ENCODE measurements at regions not wholly inside any gene's neighbourhood (a gene's known extent, or its start where the extent isn't known, plus 50 kb on each side); places are given as distances from the start of the nearest gene placed in this dataset.

- no peak for ATAC-seq (replicated peaks in 1 of 2)
Observed at GRCh38 chr4:18529482-18529881, 507.9 kb upstream of the LCORL start.

DNA sequence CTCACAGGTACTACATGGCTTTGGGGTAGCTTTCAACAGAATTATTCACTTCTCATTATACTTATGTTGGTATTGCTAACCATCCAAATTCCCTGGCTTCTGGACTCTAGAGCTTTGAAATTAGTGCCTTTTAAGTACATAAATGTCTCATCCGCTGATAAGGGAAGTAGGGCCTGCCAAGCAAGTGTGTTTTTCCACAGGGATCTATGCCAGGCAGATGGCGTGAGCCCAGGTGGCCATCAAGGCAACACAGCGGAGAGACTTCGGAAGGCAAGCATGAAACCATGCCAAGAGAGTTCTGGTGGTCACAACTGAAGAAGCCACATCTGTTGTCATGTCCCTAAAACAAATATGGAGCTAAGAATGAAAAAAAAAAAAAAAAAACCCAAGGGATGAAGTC, 503.1 kb upstream of the LCORL start:
- H3K4me1 Mint-ChIP-seq (ENCODE audit: low read depth) = no peaks in the 10 kb centered on the region
- DNase-seq (no peak), ATAC-seq (replicated peaks in 1 of 2) (no peak)
- no peaks in the 10 kb centered on the region for H3K27me3 Mint-ChIP-seq (ENCODE audit: low read depth)
- H3K36me3 Mint-ChIP-seq (ENCODE audit: insufficient read depth in 2 of 2) = no peaks in the 10 kb centered on the region
- no peaks in the 10 kb centered on the region for H3K9me3 Mint-ChIP-seq
- H3K27ac Mint-ChIP-seq = no peak overlapping the region
- no peak overlapping the region for H3K4me3 Mint-ChIP-seq

More at GRCh38 chr4:18529482-18529881, 507.9 kb upstream of the LCORL start:
- H3K9me3 Mint-ChIP-seq = no peaks in the 10 kb centered on the region
- no peaks in the 10 kb centered on the region for H3K4me1 Mint-ChIP-seq (ENCODE audit: low read depth)
- no peaks in the 10 kb centered on the region for H3K27me3 Mint-ChIP-seq (ENCODE audit: low read depth)
- no peak overlapping the region for H3K4me3 Mint-ChIP-seq
- H3K27ac Mint-ChIP-seq = no peak overlapping the region
- DNase-seq = no peak
- H3K36me3 Mint-ChIP-seq (ENCODE audit: insufficient read depth in 2 of 2) = no peaks in the 10 kb centered on the region

- ATAC-seq (replicated peaks in 1 of 2) (no peak), DNase-seq (no peak)
- no peaks in the 10 kb centered on the region for H3K4me1 Mint-ChIP-seq (ENCODE audit: low read depth)
- peaks cover 0 to 1% of the 10 kb centered on the region in 2 donors for H3K9me3 Mint-ChIP-seq
- H3K4me3 Mint-ChIP-seq = no peak overlapping the region
- no peak overlapping the region for H3K27ac Mint-ChIP-seq
- H3K27me3 Mint-ChIP-seq (ENCODE audit: low read depth) = peaks cover 5% of the 10 kb centered on the region
- no peaks in the 10 kb centered on the region for H3K36me3 Mint-ChIP-seq (ENCODE audit: insufficient read depth in 2 of 2)
Observed at GRCh38 chr4:18518098-18518497, 496.5 kb upstream of the LCORL start.

DNA sequence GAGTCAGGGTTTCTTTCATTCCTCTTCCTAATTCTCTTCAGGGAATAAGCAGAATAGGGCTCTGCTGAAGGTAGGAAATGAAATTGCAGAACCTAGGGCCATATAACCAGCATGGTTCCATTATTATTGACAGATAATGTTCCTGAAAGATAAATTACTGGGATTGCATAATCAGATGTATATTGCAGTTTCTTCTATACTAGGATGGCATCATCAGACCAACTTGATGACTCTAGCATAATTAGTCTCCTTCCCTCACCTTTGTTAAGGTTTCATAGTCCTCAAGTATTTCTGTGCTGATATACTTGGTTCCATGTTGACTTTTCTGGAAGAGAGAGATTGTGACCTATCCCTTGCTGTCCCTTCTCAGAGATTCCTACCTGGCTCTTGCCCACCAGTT, 492.3 kb upstream of the LCORL start:
- Mint-ChIP-seq H3K36me3 (ENCODE audit: insufficient read depth in 2 of 2) (no peaks in the 10 kb centered on the region), H3K27ac (no peak overlapping the region), H3K9me3 (peaks cover 3% of the 10 kb centered on the region in 2 donors), H3K4me1 (ENCODE audit: low read depth) (no peaks in the 10 kb centered on the region), H3K4me3 (no peak overlapping the region), H3K27me3 (ENCODE audit: low read depth) (peaks cover 5% of the 10 kb centered on the region)
- DNase-seq = no peak
- ATAC-seq (replicated peaks in 1 of 2) = no peak

DNA sequence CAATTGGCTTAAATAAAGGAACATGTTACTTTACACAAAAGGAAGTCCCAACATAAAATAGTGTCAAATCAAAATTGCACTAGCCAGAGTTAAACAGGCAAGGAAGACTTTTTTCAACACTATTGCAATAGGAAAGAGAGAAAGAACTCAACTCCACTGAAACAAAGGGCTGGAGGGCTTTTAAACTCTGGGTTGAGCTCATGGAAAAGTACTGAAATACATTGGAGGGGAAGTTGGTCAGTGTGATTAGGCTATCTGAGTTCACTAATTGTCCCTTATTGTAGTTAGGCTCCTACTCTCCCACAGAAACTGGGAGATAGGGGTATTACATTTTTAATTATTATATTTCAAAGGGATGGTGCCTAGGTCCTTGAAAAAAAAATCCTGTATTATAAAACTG, 491.2 kb upstream of the LCORL start:
- Mint-ChIP-seq H3K9me3 (peaks cover 2 to 3% of the 10 kb centered on the region in 2 donors), H3K27ac (no peak overlapping the region), H3K4me3 (no peak overlapping the region), H3K36me3 (ENCODE audit: insufficient read depth in 2 of 2) (no peaks in the 10 kb centered on the region), H3K27me3 (ENCODE audit: low read depth) (no peaks in the 10 kb centered on the region), H3K4me1 (ENCODE audit: low read depth) (no peaks in the 10 kb centered on the region)
- no peak for ATAC-seq (replicated peaks in 1 of 2)
- DNase-seq = no peak

DNA sequence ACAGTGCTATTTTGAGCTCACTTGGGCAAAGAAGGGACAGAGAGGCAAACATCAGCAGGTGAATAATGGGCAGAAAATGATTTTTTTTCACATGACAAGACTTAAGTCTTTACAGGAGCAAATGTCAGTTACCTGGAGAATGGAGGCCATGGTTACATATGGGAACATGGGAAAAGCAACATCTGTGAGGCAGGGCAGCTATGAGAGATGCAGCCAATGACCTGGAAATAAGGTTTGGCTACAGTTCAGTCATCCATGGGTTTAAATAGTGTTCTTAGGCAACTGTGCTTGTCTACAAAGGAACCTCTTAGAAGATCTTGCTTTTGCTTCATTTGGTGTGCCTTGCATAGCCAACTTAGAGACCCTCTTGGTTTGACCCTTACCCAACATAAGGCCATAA, 490.2 kb upstream of the LCORL start:
- no peak overlapping the region for H3K27ac Mint-ChIP-seq
- H3K27me3 Mint-ChIP-seq (ENCODE audit: low read depth) = no peaks in the 10 kb centered on the region
- no peaks in the 10 kb centered on the region for H3K4me1 Mint-ChIP-seq (ENCODE audit: low read depth)
- no peaks in the 10 kb centered on the region for H3K36me3 Mint-ChIP-seq (ENCODE audit: insufficient read depth in 2 of 2)
- ATAC-seq (replicated peaks in 1 of 2) (no peak), DNase-seq (no peak)
- peaks cover 2 to 3% of the 10 kb centered on the region in 2 donors for H3K9me3 Mint-ChIP-seq
- no peak overlapping the region for H3K4me3 Mint-ChIP-seq

DNA sequence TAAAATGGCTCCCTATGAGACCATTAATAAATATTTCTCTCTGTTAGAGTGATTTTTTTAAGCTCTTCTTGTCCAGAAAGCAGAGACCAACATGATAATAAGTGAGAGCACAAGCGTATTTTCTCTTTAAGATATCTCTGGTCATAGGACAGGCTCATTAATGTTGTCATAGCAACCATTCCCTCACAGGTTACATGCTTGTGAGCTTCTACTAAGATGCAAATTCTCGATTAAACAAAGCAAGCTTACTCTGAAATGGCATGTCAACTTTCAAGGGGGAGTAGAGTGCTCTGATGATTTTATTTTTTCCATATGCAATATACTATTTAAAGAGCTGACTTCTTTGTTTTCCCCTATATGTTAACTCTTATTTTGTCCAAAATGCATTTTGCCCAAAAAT, 487.2 kb upstream of the LCORL start:
- no peak for DNase-seq
- peaks cover 3 to 4% of the 10 kb centered on the region in 2 donors for H3K9me3 Mint-ChIP-seq
- no peaks in the 10 kb centered on the region for H3K4me1 Mint-ChIP-seq (ENCODE audit: low read depth)
- H3K4me3 Mint-ChIP-seq = no peak overlapping the region
- H3K27ac Mint-ChIP-seq = no peak overlapping the region
- no peaks in the 10 kb centered on the region for H3K36me3 Mint-ChIP-seq (ENCODE audit: insufficient read depth in 2 of 2)
- ATAC-seq (replicated peaks in 1 of 2) = no peak
- H3K27me3 Mint-ChIP-seq (ENCODE audit: low read depth) = no peaks in the 10 kb centered on the region

DNA sequence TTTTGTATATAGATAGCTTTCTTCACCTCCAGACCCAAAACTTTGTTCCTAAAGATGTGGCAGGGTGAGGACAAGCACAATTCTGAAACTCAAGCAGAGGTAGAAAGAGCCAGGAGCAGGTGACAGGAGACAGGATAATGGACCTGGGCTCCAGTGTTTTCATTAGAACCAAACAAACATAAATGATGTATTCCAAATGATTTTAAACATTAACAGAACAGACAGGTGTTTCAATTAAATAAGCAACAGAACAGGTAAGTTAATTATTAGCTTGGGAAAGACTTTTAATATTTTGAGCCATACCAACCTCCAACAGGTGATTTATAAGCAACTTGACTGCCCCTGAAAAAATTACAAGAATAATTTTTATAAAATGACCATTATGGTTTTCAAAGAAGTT, 459.4 kb upstream of the LCORL start:
- Mint-ChIP-seq H3K36me3 (ENCODE audit: insufficient read depth in 2 of 2) (peaks cover 0 to 3% of the 10 kb centered on the region in 2 donors), H3K27me3 (ENCODE audit: low read depth) (no peaks in the 10 kb centered on the region), H3K9me3 (peaks cover 13 to 16% of the 10 kb centered on the region in 2 donors), H3K27ac (no peak overlapping the region), H3K4me1 (ENCODE audit: low read depth) (no peaks in the 10 kb centered on the region), H3K4me3 (no peak overlapping the region)
- no peak for DNase-seq
- ATAC-seq (replicated peaks in 1 of 2) = no peak

- Mint-ChIP-seq H3K9me3 (peaks cover 14 to 15% of the 10 kb centered on the region in 2 donors), H3K4me1 (ENCODE audit: low read depth) (no peaks in the 10 kb centered on the region), H3K4me3 (no peak overlapping the region), H3K27me3 (ENCODE audit: low read depth) (no peaks in the 10 kb centered on the region), H3K36me3 (ENCODE audit: insufficient read depth in 2 of 2) (peaks cover 0 to 3% of the 10 kb centered on the region in 2 donors), H3K27ac (no peak overlapping the region)
- ATAC-seq (replicated peaks in 1 of 2) (no peak), DNase-seq (no peak)
Observed at GRCh38 chr4:18480342-18480741, 458.8 kb upstream of the LCORL start.

DNA sequence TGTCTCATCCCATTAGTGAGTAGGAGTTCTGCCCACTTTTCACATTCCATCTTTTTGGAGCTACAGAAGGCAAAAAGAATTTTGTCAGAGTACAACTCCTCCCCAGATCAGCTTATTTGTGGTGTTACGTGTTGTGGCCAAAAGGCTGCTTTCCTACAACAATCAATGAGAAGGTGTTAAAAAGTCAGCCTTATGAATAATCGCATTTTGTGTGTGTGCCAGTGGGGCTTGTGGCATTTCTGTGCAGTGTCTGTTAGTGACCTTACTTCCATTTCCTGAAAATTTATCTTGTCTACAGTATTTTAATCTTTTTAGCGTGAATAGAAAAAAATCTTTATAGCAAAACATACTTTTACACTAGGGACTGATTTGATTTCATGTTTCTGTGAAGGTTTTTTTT, 458.3 kb upstream of the LCORL start:
- Mint-ChIP-seq H3K4me3 (no peak overlapping the region), H3K27ac (no peak overlapping the region), H3K4me1 (ENCODE audit: low read depth) (no peaks in the 10 kb centered on the region), H3K27me3 (ENCODE audit: low read depth) (no peaks in the 10 kb centered on the region), H3K36me3 (ENCODE audit: insufficient read depth in 2 of 2) (peaks cover 0 to 3% of the 10 kb centered on the region in 2 donors), H3K9me3 (peaks cover 12% of the 10 kb centered on the region in 2 donors)
- ATAC-seq (replicated peaks in 1 of 2) = no peak
- DNase-seq = no peak

- Mint-ChIP-seq H3K36me3 (ENCODE audit: insufficient read depth in 2 of 2) (no peaks in the 10 kb centered on the region), H3K27me3 (ENCODE audit: low read depth) (no peaks in the 10 kb centered on the region), H3K4me1 (ENCODE audit: low read depth) (no peaks in the 10 kb centered on the region), H3K9me3 (peaks cover 3 to 8% of the 10 kb centered on the region in 2 donors), H3K4me3 (no peak overlapping the region), H3K27ac (no peak overlapping the region)
- DNase-seq = no peak
- no peak for ATAC-seq (replicated peaks in 1 of 2)
Observed at GRCh38 chr4:18463987-18464559, 442.5 kb upstream of the LCORL start.

DNA sequence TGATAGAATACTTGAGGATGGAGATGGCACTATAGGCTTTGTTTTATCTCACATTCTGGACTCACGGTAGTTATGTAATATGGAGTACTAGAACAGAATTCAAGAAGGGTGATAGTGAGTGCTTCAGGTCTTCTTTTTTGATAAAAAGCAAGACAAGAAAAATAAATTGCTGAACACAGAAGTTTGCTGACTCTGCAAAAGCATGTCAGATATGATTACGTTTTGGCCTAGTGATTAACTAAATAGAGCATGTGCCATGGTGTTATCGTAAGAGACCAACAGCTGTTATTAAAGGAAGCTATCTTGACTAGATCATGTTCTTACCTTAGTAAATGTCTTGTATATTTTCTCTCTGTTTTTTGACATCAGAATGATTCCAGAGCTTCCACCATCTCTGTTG, 436.9 kb upstream of the LCORL start:
- Mint-ChIP-seq H3K27ac (no peak overlapping the region), H3K27me3 (ENCODE audit: low read depth) (no peaks in the 10 kb centered on the region), H3K4me3 (no peak overlapping the region), H3K9me3 (peaks cover 0 to under 1% of the 10 kb centered on the region in 2 donors), H3K36me3 (ENCODE audit: insufficient read depth in 2 of 2) (no peaks in the 10 kb centered on the region), H3K4me1 (ENCODE audit: low read depth) (no peaks in the 10 kb centered on the region)
- DNase-seq (no peak), ATAC-seq (replicated peaks in 1 of 2) (no peak)

DNA sequence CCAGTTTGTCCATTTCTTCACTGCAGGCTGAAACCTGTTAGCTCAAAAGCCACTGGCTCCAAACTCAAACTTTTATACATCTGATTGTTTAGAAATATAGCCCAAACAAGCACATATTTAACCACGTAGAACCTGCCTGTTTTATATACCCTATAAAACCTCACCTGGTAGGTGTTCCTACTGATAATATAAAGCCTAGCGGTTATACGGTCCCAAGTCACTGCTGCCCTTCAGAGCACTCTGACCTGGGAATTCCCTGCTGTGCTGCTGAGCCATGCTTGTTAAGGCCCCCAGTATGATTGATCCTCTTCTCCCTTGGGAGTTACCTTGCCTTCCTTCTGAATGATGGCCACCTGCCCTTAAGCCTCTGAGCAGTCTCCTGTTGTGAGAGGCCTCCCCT, 432.8 kb upstream of the LCORL start:
- ATAC-seq (replicated peaks in 1 of 2) (no peak), DNase-seq (no peak)
- Mint-ChIP-seq H3K27ac (no peak overlapping the region), H3K36me3 (ENCODE audit: insufficient read depth in 2 of 2) (no peaks in the 10 kb centered on the region), H3K4me1 (ENCODE audit: low read depth) (no peaks in the 10 kb centered on the region), H3K9me3 (peaks cover 0 to 7% of the 10 kb centered on the region in 2 donors), H3K27me3 (ENCODE audit: low read depth) (no peaks in the 10 kb centered on the region), H3K4me3 (no peak overlapping the region)

GRCh38 chr4:18445110-18445509, 423.6 kb upstream of the LCORL start:
- no peaks in the 10 kb centered on the region for H3K27me3 Mint-ChIP-seq (ENCODE audit: low read depth)

More at GRCh38 chr4:18445110-18445509, 423.6 kb upstream of the LCORL start:
- Mint-ChIP-seq H3K27ac (no peak overlapping the region), H3K9me3 (peaks cover 3 to 8% of the 10 kb centered on the region in 2 donors), H3K36me3 (ENCODE audit: insufficient read depth in 2 of 2) (peaks cover 3 to 4% of the 10 kb centered on the region in 2 donors), H3K4me3 (no peak overlapping the region), H3K4me1 (ENCODE audit: low read depth) (no peaks in the 10 kb centered on the region)
- ATAC-seq (replicated peaks in 1 of 2) (no peak), DNase-seq (no peak)

All from activated T-cell treated with anti-CD3 and anti-CD28 coated beads, Interleukin-2, amount 50 U/mL, for 72 hours (primary cell).